ENCODE measurements at regions not wholly inside any gene's neighbourhood (a gene's known extent, or its start where the extent isn't known, plus 50 kb on each side); places are given as distances from the start of the nearest gene placed in this dataset.

DNA sequence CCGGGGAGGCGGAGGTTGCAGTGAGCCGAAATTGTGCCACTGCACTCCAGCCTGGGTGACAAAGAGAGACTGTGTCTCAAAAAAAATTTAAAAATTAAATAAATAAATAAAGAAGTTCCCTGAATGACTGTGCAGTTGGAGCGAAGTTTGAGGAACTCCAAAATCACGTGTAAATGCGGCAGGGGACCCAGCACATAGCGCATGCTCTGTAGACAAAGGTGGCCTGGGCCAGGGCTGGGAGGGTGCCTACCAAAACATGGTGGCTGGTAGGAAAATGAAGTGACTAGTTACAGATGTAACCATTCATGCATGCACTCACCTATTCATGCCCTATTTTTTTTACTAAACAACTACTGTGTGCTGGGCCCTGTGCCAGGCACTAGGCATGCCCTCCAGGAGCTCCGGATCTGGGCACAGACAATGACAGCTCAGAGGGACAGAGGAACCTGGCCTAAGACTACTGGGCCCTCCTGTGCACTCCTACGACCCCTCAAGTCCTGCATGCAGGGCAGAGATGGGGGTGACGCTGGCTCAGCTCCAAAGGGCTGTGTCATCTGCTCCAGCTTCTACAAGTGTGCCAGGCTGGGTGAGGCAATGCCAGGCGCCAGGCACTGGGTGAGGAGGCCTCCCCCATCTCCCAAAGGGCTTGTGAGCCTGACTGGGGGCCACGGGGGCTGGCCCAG, 65.3 kb downstream of the RMI2 start:
- Mint-ChIP-seq H3K36me3 (ENCODE audit: low read depth, unreplicated experiment) (no peaks in the 10 kb centered on the region), H3K9me3 (ENCODE audit: unreplicated experiment) (no peaks in the 10 kb centered on the region), H3K4me3 (ENCODE audit: unreplicated experiment) (no peak overlapping the region), H3K4me1 (ENCODE audit: low read depth, unreplicated experiment) (peaks cover 5% of the 10 kb centered on the region), H3K27me3 (ENCODE audit: low read depth, unreplicated experiment) (peaks cover 8% of the 10 kb centered on the region), H3K27ac (ENCODE audit: unreplicated experiment) (no peak overlapping the region)
- no peak overlapping the region for H2AFZ ChIP-seq (ENCODE audit: low read depth, low read length)
- DNase-seq (ENCODE audit: low read depth) (no peak), FAIRE-seq (no peak)
- H3K9me3 ChIP-seq (ENCODE audit: insufficient read depth, low read depth, low read length), result no peaks in the 10 kb centered on the region
- no peak overlapping the region for H3K4me3 ChIP-seq (ENCODE audit: insufficient read depth, low read depth, low read length)
- H3K27me3 ChIP-seq (ENCODE audit: insufficient read depth, low read length), result no peaks in the 10 kb centered on the region
- H3K36me3 ChIP-seq (ENCODE audit: insufficient read depth, low read length), result no peaks in the 10 kb centered on the region
- no peak for TF ChIP-seq EZH2 (IDR thresholded peaks at IDR 0.05; ENCODE audit: insufficient read depth, low read length)
- TF ChIP-seq, protein P1, sequence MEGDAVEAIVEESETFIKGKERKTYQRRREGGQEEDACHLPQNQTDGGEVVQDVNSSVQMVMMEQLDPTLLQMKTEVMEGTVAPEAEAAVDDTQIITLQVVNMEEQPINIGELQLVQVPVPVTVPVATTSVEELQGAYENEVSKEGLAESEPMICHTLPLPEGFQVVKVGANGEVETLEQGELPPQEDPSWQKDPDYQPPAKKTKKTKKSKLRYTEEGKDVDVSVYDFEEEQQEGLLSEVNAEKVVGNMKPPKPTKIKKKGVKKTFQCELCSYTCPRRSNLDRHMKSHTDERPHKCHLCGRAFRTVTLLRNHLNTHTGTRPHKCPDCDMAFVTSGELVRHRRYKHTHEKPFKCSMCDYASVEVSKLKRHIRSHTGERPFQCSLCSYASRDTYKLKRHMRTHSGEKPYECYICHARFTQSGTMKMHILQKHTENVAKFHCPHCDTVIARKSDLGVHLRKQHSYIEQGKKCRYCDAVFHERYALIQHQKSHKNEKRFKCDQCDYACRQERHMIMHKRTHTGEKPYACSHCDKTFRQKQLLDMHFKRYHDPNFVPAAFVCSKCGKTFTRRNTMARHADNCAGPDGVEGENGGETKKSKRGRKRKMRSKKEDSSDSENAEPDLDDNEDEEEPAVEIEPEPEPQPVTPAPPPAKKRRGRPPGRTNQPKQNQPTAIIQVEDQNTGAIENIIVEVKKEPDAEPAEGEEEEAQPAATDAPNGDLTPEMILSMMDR (IDR thresholded peaks at IDR 0.05; ENCODE audit: insufficient read depth, low read depth, low read length), result no peak
- H3K9ac ChIP-seq (ENCODE audit: low read length), result no peak overlapping the region
- H3K27ac ChIP-seq (ENCODE audit: low read depth, low read length), result no peak overlapping the region
- H3K79me2 ChIP-seq (ENCODE audit: insufficient read depth, low read length), result no peaks in the 10 kb centered on the region
- H4K20me1 ChIP-seq (ENCODE audit: insufficient read depth, low read length), result no peaks in the 10 kb centered on the region
- no peaks in the 10 kb centered on the region for H3K4me1 ChIP-seq (ENCODE audit: insufficient read depth, low read length)
- H3K4me2 ChIP-seq (ENCODE audit: low read length), result no peak overlapping the region

DNA sequence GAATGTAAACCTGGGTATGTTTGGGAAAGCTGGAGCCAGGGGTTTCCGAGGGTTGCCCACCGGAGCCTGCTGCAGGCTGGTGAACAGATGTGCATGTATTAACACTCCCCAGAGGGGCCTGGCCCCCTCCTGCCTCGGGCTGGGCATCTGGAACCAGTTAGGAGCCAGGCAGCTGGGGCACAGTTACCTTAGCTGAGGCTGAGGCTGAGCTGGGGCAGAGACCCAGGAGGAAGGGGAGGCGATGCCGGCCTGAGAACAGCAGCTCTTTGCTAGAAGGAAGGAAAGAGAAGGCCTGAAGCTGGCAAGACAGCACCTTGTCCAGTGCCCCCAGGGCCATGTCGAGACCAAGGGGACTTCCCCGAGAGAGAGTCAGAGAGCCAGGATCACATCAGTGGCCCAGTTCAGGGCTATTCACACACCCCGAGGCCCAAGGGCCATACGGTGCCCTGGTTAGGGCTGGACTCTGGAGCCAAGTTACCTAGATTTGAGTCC, 65.8 kb downstream of the RMI2 start:
- Histone ChIP-seq H3K4me1 (ENCODE audit: insufficient read depth, low read length) (no peaks in the 10 kb centered on the region), H3K27ac (ENCODE audit: low read depth, low read length) (no peak overlapping the region)

More for the DNA sequence above, 65.8 kb downstream of the RMI2 start:
- H3K79me2 ChIP-seq (ENCODE audit: insufficient read depth, low read length), result no peaks in the 10 kb centered on the region
- no peaks in the 10 kb centered on the region for H3K9me3 ChIP-seq (ENCODE audit: insufficient read depth, low read depth, low read length)
- no peak for TF ChIP-seq EZH2 (IDR thresholded peaks at IDR 0.05; ENCODE audit: insufficient read depth, low read length)
- TF ChIP-seq, protein P1 (IDR thresholded peaks at IDR 0.05; ENCODE audit: insufficient read depth, low read depth, low read length), result no peak
- no peak overlapping the region for H2AFZ ChIP-seq (ENCODE audit: low read depth, low read length)
- FAIRE-seq (no peak), DNase-seq (ENCODE audit: low read depth) (no peak)
- H3K4me2 ChIP-seq (ENCODE audit: low read length), result no peak overlapping the region
- H3K36me3 ChIP-seq (ENCODE audit: insufficient read depth, low read length), result no peaks in the 10 kb centered on the region
- H3K4me3 Mint-ChIP-seq (ENCODE audit: unreplicated experiment), result no peak overlapping the region
- H3K4me3 ChIP-seq (ENCODE audit: insufficient read depth, low read depth, low read length), result no peak overlapping the region
- no peaks in the 10 kb centered on the region for H3K9me3 Mint-ChIP-seq (ENCODE audit: unreplicated experiment)
- no peak overlapping the region for H3K9ac ChIP-seq (ENCODE audit: low read length)
- H3K4me1 Mint-ChIP-seq (ENCODE audit: low read depth, unreplicated experiment), result peaks cover 5% of the 10 kb centered on the region
- H4K20me1 ChIP-seq (ENCODE audit: insufficient read depth, low read length), result no peaks in the 10 kb centered on the region
- no peaks in the 10 kb centered on the region for H3K27me3 ChIP-seq (ENCODE audit: insufficient read depth, low read length)
- no peak overlapping the region for H3K27ac Mint-ChIP-seq (ENCODE audit: unreplicated experiment)
- H3K36me3 Mint-ChIP-seq (ENCODE audit: low read depth, unreplicated experiment), result no peaks in the 10 kb centered on the region
- H3K27me3 Mint-ChIP-seq (ENCODE audit: low read depth, unreplicated experiment), result peaks cover 6% of the 10 kb centered on the region

Data from astrocyte (in vitro differentiated cells and primary cell).